IMR-90 (cell line): ENCODE measurements at regions not wholly inside any gene's neighbourhood (a gene's known extent, or its start where the extent isn't known, plus 50 kb on each side); places are given as distances from the start of the nearest gene placed in this dataset.

Experiments used
- ATAC-seq: fragments of 200-7000 bp; cut with Tn5 transposase; 2 replicates; pipeline ENCODE4 v1.9.1; 2020; ENCODE audit warnings: low read depth, mild to moderate bottlenecking, moderate library complexity
- BruUV-seq: library from RNA; stranded (reverse); fragments of 400-500 nt; replicated peaks from 2 replicates; lab custom pipeline; 2021; lab: Mats Ljungman, UMichigan
- CTCF ChIA-PET: fragments of 300-600 bp; formaldehyde crosslinking; extraction: SDS; loops from one replicate; lab custom pipeline; 2021; ENCODE audit warnings: antibody characterized with exemption; lab: Yijun Ruan, JAX
- POLR2A ChIA-PET: fragments of 300-600 bp; sonication (Branson Sonifier 250); formaldehyde crosslinking; loops from one replicate; lab custom pipeline; 2022; ENCODE audit warnings: antibody characterized with exemption; ENCODE audit not compliant: unreplicated experiment; lab: Charles Lee
- DNase-seq: peaks from one replicate; pipeline ENCODE4 v3.0.0; 2013
- H2AFZ ChIP-seq: replicated peaks from 2 replicates; pipeline ENCODE3; 2013; ENCODE audit warnings: low read length, mild to moderate bottlenecking; ENCODE audit not compliant: poor library complexity
- H2AK5ac ChIP-seq: 2 replicates; pipeline ENCODE4 v1.6.1; 2013; ENCODE audit warnings: low read depth, low read length, inconsistent platforms
- H2AK9ac ChIP-seq: replicated peaks from 2 replicates; pipeline ENCODE3; 2013; ENCODE audit warnings: mild to moderate bottlenecking, low read depth, low read length, moderate library complexity; ENCODE audit not compliant: poor library complexity
- H2BK120ac ChIP-seq: 2 replicates; pipeline ENCODE4 v1.6.1; 2013; ENCODE audit warnings: low read depth, low read length, inconsistent platforms
- H2BK15ac ChIP-seq: 3 replicates; pipeline ENCODE4 v1.6.1; 2013; ENCODE audit warnings: low read depth, low read length, inconsistent platforms
- H2BK20ac ChIP-seq: 2 replicates; pipeline ENCODE4 v1.6.1; 2013; ENCODE audit warnings: low read depth, mild to moderate bottlenecking, inconsistent platforms, low read length, moderate library complexity
- H2BK5ac ChIP-seq: 2 replicates; pipeline ENCODE4 v1.6.1; 2013; ENCODE audit warnings: mild to moderate bottlenecking, low read depth, low read length, inconsistent platforms; ENCODE audit not compliant: poor library complexity, severe bottlenecking
- H3K14ac ChIP-seq: replicated peaks from 2 replicates; pipeline ENCODE4 v1.6.1; 2013; ENCODE audit warnings: low read depth, low read length, inconsistent platforms
- H3K18ac ChIP-seq: 2 replicates; pipeline ENCODE4 v1.6.1; 2013; ENCODE audit warnings: low read depth, low read length, control low read depth
- H3K23ac ChIP-seq: 2 replicates; pipeline ENCODE4 v1.6.1; 2013; ENCODE audit warnings: low read depth, low read length, inconsistent platforms
- H3K27ac ChIP-seq: 2 replicates; pipeline ENCODE4 v1.5.1; 2013; ENCODE audit warnings: mild to moderate bottlenecking, control low read depth, low read length; ENCODE audit not compliant: insufficient read depth
- H3K27me3 ChIP-seq: 2 replicates; pipeline ENCODE4 v1.6.1; 2013; ENCODE audit warnings: low read length; ENCODE audit not compliant: control insufficient read depth, insufficient read depth
- H3K36me3 ChIP-seq: 2 replicates; pipeline ENCODE4 v1.6.1; 2013; ENCODE audit warnings: low read length, mixed read lengths; ENCODE audit not compliant: control insufficient read depth, insufficient read depth
- H3K4ac ChIP-seq: 2 replicates; pipeline ENCODE4 v1.6.1; 2013; ENCODE audit warnings: low read depth, low read length, inconsistent platforms
- H3K4me1 ChIP-seq: 2 replicates; pipeline ENCODE4 v1.6.1; 2013; ENCODE audit warnings: low read length, mixed read lengths; ENCODE audit not compliant: control insufficient read depth, insufficient read depth
- H3K4me2 ChIP-seq: 2 replicates; pipeline ENCODE4 v1.6.1; 2013; ENCODE audit warnings: low read depth, mild to moderate bottlenecking, control low read depth, low read length, moderate library complexity
- H3K4me3 ChIP-seq: 2 replicates; pipeline ENCODE4 v1.5.1; 2013; ENCODE audit warnings: low read depth, mild to moderate bottlenecking, control low read depth, low read length, moderate library complexity; ENCODE audit not compliant: insufficient read depth
- H3K56ac ChIP-seq: 2 replicates; pipeline ENCODE4 v1.6.1; 2013; ENCODE audit warnings: low read length, inconsistent platforms; ENCODE audit not compliant: insufficient read depth; ENCODE audit errors: extremely low read depth
- H3K79me1 ChIP-seq, 2 experiments: 2 replicates each; pipeline ENCODE4 v1.6.1; 2013; ENCODE audit warnings: low read length in 2 of 2, inconsistent platforms in 1 of 2, low read depth in 1 of 2
- H3K9ac ChIP-seq: 2 replicates; pipeline ENCODE4 v1.6.1; 2013; ENCODE audit warnings: low read depth, low read length, control low read depth
- H3K9me1 ChIP-seq: 2 replicates; pipeline ENCODE4 v1.6.1; 2013; ENCODE audit warnings: low read length, inconsistent platforms; ENCODE audit not compliant: insufficient read depth
- H3K9me3 ChIP-seq: 2 replicates; pipeline ENCODE4 v1.6.1; 2013; ENCODE audit warnings: low read length; ENCODE audit not compliant: control insufficient read depth, insufficient read depth
- H4K20me1 ChIP-seq: 2 replicates; pipeline ENCODE4 v1.6.1; 2013; ENCODE audit warnings: low read length, inconsistent platforms; ENCODE audit not compliant: insufficient read depth
- H4K5ac ChIP-seq: 2 replicates; pipeline ENCODE4 v1.6.1; 2013; ENCODE audit warnings: mild to moderate bottlenecking, low read depth, low read length, control low read depth
- H4K8ac ChIP-seq, 2 experiments: 2 replicates each; pipeline ENCODE4 v1.6.1; 2013; ENCODE audit warnings: low read depth in 2 of 2, low read length in 2 of 2, control low read depth in 1 of 2, inconsistent platforms in 1 of 2
- H4K91ac ChIP-seq: 2 replicates; pipeline ENCODE4 v1.6.1; 2013; ENCODE audit warnings: low read depth, low read length, inconsistent platforms; ENCODE audit not compliant: insufficient read depth
- FOS ChIP-seq: fragments of 150-350 bp; IDR thresholded peaks from 2 replicates; pipeline ENCODE4 v1.6.1; 2016; ENCODE audit warnings: low read depth, low read length
- NFE2L2 ChIP-seq: fragments of 150-350 bp; IDR thresholded peaks from 2 replicates; pipeline ENCODE4 v1.6.1; 2016; ENCODE audit warnings: low read depth, mild to moderate bottlenecking, low read length
- WGBS, 2 experiments: methylation state at CpG; one replicate each; pipeline versions ENCODE4 v1.1.5 to v1.1.7; 2013; ENCODE audit warnings: missing lambda C conversion rate in 2 of 2; ENCODE audit not compliant: insufficient read length in 1 of 2; ENCODE audit errors: extremely low coverage in 2 of 2; 5-methylcytosine and 5-hydroxymethylcytosine counted together
- dilution Hi-C: fragments of 300-500 bp; cut with HindIII; formaldehyde crosslinking; loops from one replicate; pipeline ENCODE4 v1.14.3; 2018; ENCODE audit warnings: low sequenced_read_pairs; ENCODE audit not compliant: unreplicated experiment
- in situ Hi-C: fragments of 300-500 bp; cut with MboI; formaldehyde crosslinking; loops from 3 replicates; pipeline ENCODE4 v1.14.3; 2019; ENCODE audit warnings: low sequenced_read_pairs, inconsistent platforms, mixed read lengths
- intact Hi-C: fragments of 100-400 bp; cut with micrococcal nuclease; formaldehyde crosslinking; loops from 2 replicates; pipeline ENCODE4 v1.10.0; 2022

GRCh38 chr12:105443802-105444652 is 113.5 kb downstream of the C12orf75 start (continued):
- TF ChIP-seq NFE2L2 = no peak

- no peak overlapping the region for H3K9ac ChIP-seq
- no peak overlapping the region for H3K18ac ChIP-seq
- TF ChIP-seq FOS = no peak
- no peak overlapping the region for H2AFZ ChIP-seq
- no peak overlapping the region for H3K14ac ChIP-seq
- no CpG with 5 or more reads among the region's 3 CpGs for WGBS, 2 experiments
- no peak overlapping the region for H3K27ac ChIP-seq
- no peak overlapping the region for H2BK5ac ChIP-seq
- no peak overlapping the region for H3K4me2 ChIP-seq
- H2AK5ac ChIP-seq = no peak overlapping the region
- no peak overlapping the region for H4K91ac ChIP-seq
- dilution Hi-C loops = no loop called here
- peak; percentile 40 for DNase-seq
- H3K27me3 ChIP-seq = no peaks in the 10 kb centered on the region; the same call in 1 of the 2 replicates
- in situ Hi-C loops = no loop called here
- no peak overlapping the region for H3K23ac ChIP-seq
- no peak overlapping the region for H2BK20ac ChIP-seq
- ATAC-seq = no peak
- no peaks in the 10 kb centered on the region for H3K4me1 ChIP-seq
- ChIA-PET CTCF (no interaction called here), POLR2A (no interaction called here)
- H3K56ac ChIP-seq = no peak overlapping the region
- H4K20me1 ChIP-seq = no peaks in the 10 kb centered on the region
- H3K9me1 ChIP-seq = no peaks in the 10 kb centered on the region
- BruUV-seq = no TSS peak
- no peaks in the 10 kb centered on the region for H3K9me3 ChIP-seq
- H3K4me3 ChIP-seq = no peak overlapping the region
- no peak overlapping the region for H3K4ac ChIP-seq
- no peak overlapping the region for H4K5ac ChIP-seq
- no peak overlapping the region for H2BK15ac ChIP-seq
- no peak overlapping the region for H2BK120ac ChIP-seq
- no peak overlapping the region for H4K8ac ChIP-seq
- no peaks in the 10 kb centered on the region for H3K79me1 ChIP-seq
- H2AK9ac ChIP-seq = no peak overlapping the region
- no peaks in the 10 kb centered on the region for H3K36me3 ChIP-seq
- intact Hi-C loops = no loop called here
These were observed 114.2 kb downstream of the C12orf75 start for GRCh38 chr12:105444653-105445102.
